Suprapubic skin (tissue), 4 donors: ENCODE measurements at regions not wholly inside any gene's neighbourhood (a gene's known extent, or its start where the extent isn't known, plus 50 kb on each side); places are given as distances from the start of the nearest gene placed in this dataset.
"Not testable (repeated sequence)": the region's sequence is repeated elsewhere in the genome, so short reads cannot be mapped to it uniquely, and the experiment has no call there.

Source experiments
- EP300 ChIP-seq: sonication (generic); formaldehyde crosslinking; IDR thresholded peaks from one replicate; pipeline ENCODE4 v1.6.1; 2017; ENCODE audit warnings: antibody characterized with exemption
- POLR2A ChIP-seq, 2 donors: fragments of 450-650 bp; IDR thresholded peaks; one replicate each; pipeline ENCODE4 v1.6.1; 2017; ENCODE audit warnings: antibody characterized with exemption in 2 of 2, mild to moderate bottlenecking in 2 of 2, moderate library complexity in 2 of 2
- POLR2AphosphoS5 ChIP-seq, 3 donors: sonication (generic); formaldehyde crosslinking; IDR thresholded peaks; one replicate each; pipeline ENCODE4 v1.6.1; 2017; ENCODE audit warnings: antibody characterized with exemption in 3 of 3
- TF ChIP-seq, protein P1 (sequence below), 2 donors: fragments of 200-600 bp in 1 of 2; fragments of 450-650 bp in 1 of 2; sonication (generic) in 1 of 2; IDR thresholded peaks; one replicate each; pipeline ENCODE4 v1.5.1; 2016 to 2019; ENCODE audit warnings: antibody characterized with exemption in 2 of 2, mild to moderate bottlenecking in 1 of 2, moderate library complexity in 1 of 2

DNA sequence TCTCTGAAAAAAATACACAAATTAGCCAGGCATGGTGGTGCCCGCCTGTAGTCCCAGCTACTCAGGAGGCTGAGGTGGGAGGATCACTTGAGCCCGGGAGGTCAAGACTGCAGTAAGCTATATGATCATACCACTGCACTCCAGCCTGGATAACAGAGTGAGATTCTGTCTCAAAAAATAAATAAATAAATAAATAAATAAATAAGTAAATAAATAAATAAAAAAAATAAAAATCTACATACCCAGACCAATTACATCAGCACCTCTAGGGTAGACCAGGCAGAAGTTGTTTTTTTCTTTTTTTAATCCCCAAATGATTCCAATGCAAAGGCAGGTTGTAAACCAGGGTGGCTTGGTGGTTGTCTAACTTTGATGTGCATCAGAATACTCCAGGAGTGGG lies 299.3 kb downstream of the BCOR start:
- not testable (repeated sequence) for TF ChIP-seq EP300; POLR2A (IDR thresholded peaks at IDR 0.05); POLR2AphosphoS5 (IDR thresholded peaks at IDR 0.05)
- TF ChIP-seq, protein P1, sequence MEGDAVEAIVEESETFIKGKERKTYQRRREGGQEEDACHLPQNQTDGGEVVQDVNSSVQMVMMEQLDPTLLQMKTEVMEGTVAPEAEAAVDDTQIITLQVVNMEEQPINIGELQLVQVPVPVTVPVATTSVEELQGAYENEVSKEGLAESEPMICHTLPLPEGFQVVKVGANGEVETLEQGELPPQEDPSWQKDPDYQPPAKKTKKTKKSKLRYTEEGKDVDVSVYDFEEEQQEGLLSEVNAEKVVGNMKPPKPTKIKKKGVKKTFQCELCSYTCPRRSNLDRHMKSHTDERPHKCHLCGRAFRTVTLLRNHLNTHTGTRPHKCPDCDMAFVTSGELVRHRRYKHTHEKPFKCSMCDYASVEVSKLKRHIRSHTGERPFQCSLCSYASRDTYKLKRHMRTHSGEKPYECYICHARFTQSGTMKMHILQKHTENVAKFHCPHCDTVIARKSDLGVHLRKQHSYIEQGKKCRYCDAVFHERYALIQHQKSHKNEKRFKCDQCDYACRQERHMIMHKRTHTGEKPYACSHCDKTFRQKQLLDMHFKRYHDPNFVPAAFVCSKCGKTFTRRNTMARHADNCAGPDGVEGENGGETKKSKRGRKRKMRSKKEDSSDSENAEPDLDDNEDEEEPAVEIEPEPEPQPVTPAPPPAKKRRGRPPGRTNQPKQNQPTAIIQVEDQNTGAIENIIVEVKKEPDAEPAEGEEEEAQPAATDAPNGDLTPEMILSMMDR (IDR thresholded peaks at IDR 0.05), result not testable (repeated sequence)
